Smooth muscle cell (in vitro differentiated cells): ENCODE measurements at regions not wholly inside any gene's neighbourhood (a gene's known extent, or its start where the extent isn't known, plus 50 kb on each side); places are given as distances from the start of the nearest gene placed in this dataset.
"Not testable (repeated sequence)": the region's sequence is repeated elsewhere in the genome, so short reads cannot be mapped to it uniquely, and the experiment has no call there.

Source experiments
- DNase-seq: peaks from one replicate; lab custom pipeline; 2025; ENCODE audit not compliant: unreplicated experiment; lab: John Stamatoyannopoulos, UW
- H2AFZ ChIP-seq: fragments of 200-600 bp; sonication (generic); 2 replicates; pipeline ENCODE4 v1.6.0; 2016; ENCODE audit warnings: antibody characterized with exemption, low read depth, mild to moderate bottlenecking
- H3F3A ChIP-seq: fragments of 200-600 bp; sonication (generic); 2 replicates; pipeline ENCODE4 v1.6.0; 2017; ENCODE audit warnings: antibody characterized with exemption, low read depth
- H3K27ac ChIP-seq: fragments of 200-600 bp; sonication (generic); 2 replicates; pipeline ENCODE4 v1.5.1; 2016; ENCODE audit warnings: low read depth, mild to moderate bottlenecking
- H3K27me3 ChIP-seq: fragments of 200-600 bp; sonication (generic); 2 replicates; pipeline ENCODE4 v1.6.1; 2016; ENCODE audit warnings: low read depth, mild to moderate bottlenecking
- H3K36me3 ChIP-seq: fragments of 200-600 bp; sonication (generic); 2 replicates; pipeline ENCODE4 v1.5.1; 2016; ENCODE audit warnings: low read depth
- H3K4me1 ChIP-seq: fragments of 200-600 bp; sonication (generic); 2 replicates; pipeline ENCODE4 v1.5.1; 2016; ENCODE audit warnings: low read depth
- H3K4me2 ChIP-seq: fragments of 200-600 bp; sonication (generic); 2 replicates; pipeline ENCODE4 v1.6.0; 2016; ENCODE audit warnings: mild to moderate bottlenecking
- H3K4me3 ChIP-seq: fragments of 200-600 bp; sonication (generic); 2 replicates; pipeline ENCODE4 v1.5.1; 2016; ENCODE audit warnings: mild to moderate bottlenecking
- H3K79me2 ChIP-seq: fragments of 200-600 bp; sonication (generic); 2 replicates; pipeline ENCODE4 v1.6.0; 2016; ENCODE audit warnings: low read depth, mild to moderate bottlenecking
- H3K9ac ChIP-seq: fragments of 200-600 bp; sonication (generic); 2 replicates; pipeline ENCODE4 v1.6.0; 2016; ENCODE audit warnings: low read depth
- H3K9me3 ChIP-seq: fragments of 200-600 bp; sonication (generic); replicated peaks from 2 replicates; pipeline ENCODE4 v1.5.1; 2016; ENCODE audit warnings: low read depth
- H4K20me1 ChIP-seq: fragments of 200-600 bp; sonication (generic); 2 replicates; pipeline ENCODE4 v1.6.0; 2016; ENCODE audit warnings: low read depth
- CTCF ChIP-seq: fragments of 200-600 bp; sonication (generic); IDR thresholded peaks from 2 replicates; pipeline ENCODE4 v1.5.1; 2017; ENCODE audit warnings: borderline replicate concordance, mild to moderate bottlenecking, antibody characterized with exemption; ENCODE audit not compliant: insufficient read depth, poor library complexity, severe bottlenecking
- WGBS: methylation state at CpG from one replicate; pipeline ENCODE4 v1.1.7; 2016; ENCODE audit warnings: low lambda C conversion rate; 5-methylcytosine and 5-hydroxymethylcytosine counted together

DNA sequence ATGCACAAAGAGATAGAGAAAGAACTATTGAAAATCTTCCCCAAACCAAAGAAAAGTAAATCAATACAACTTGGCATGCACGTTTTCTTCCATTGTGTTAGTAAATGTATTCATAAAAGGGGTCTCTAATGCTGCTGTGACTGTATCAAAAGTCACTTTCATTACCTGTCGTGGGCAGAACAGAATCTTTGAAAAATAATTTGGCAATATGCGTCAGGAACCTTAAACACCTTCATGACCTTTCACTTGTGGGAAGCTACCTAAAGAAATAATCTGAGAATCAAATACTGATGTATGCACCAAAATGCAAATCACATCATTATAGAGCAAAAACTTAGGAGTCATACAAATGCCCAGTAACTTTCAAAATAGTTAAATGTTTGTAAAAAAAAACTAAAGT, 105.3 kb downstream of the ARL4C start:
- Histone ChIP-seq H3K9ac (no peak overlapping the region), H3K4me1 (peaks cover 8% of the 10 kb centered on the region), H3K9me3 (no peaks in the 10 kb centered on the region), H4K20me1 (no peaks in the 10 kb centered on the region), H3K36me3 (no peaks in the 10 kb centered on the region), H3K4me2 (no peak overlapping the region), H2AFZ (no peak overlapping the region), H3K4me3 (no peak overlapping the region), H3F3A (no peaks in the 10 kb centered on the region), H3K79me2 (no peaks in the 10 kb centered on the region), H3K27ac (no peak overlapping the region), H3K27me3 (no peaks in the 10 kb centered on the region)
- no peak for DNase-seq
- 94% methylated on average over 3 of the region's 3 CpGs for WGBS
- TF ChIP-seq CTCF: no peak

DNA sequence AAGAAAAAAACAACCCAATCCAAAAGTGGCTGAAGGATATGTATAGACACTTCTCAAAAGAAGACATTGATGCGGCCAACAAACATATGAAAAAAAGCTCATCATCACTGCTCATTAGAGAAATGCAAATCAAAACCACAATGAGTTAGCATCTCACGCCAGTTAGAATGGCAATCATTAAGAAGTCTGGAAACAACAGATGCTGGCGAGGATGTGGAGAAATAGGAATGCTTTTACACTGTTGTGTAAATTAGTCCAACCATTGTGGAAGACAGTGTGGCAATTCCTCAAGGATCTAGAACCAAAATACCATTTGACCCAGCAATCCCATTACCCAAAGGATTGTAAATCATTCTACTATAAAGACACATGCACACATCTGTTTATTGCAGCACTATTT, 107.2 kb downstream of the ARL4C start:
- not testable (repeated sequence) for H3K36me3 ChIP-seq, H3K4me1 ChIP-seq, H3F3A ChIP-seq, H2AFZ ChIP-seq, H3K4me2 ChIP-seq, H3K79me2 ChIP-seq, H3K27me3 ChIP-seq, H4K20me1 ChIP-seq, H3K9me3 ChIP-seq, H3K27ac ChIP-seq, H3K9ac ChIP-seq, H3K4me3 ChIP-seq, DNase-seq
- WGBS: 96% methylated on average over 3 of the region's 3 CpGs

DNA sequence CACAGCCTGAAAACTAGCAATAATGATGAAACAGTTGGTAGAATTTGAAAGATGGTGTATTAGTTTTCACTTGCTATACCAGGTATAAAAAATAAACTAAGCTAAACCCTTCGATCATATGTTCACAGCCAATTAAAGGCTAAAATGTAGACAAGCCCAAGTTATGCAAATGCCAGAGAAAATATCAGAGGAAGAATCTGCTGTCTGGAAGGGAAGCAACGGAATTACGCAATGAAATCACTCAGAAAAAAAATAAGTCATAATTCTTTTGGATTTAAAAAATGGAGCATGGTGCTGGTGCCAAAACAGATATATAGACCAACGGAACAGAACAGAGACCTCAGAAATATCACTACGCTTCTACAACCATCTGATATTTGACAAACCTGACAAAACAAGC, 108.3 kb downstream of the ARL4C start:
- H3K9me3 ChIP-seq: no peaks in the 10 kb centered on the region
- no peaks in the 10 kb centered on the region for H3K36me3 ChIP-seq
- H3K27me3 ChIP-seq: no peaks in the 10 kb centered on the region
- H3K79me2 ChIP-seq: no peaks in the 10 kb centered on the region
- no peak overlapping the region for H3K9ac ChIP-seq
- no peak for TF ChIP-seq CTCF
- H2AFZ ChIP-seq: no peak overlapping the region
- no peak overlapping the region for H3K27ac ChIP-seq
- H3K4me2 ChIP-seq: no peak overlapping the region
- no peak for DNase-seq
- no peaks in the 10 kb centered on the region for H3F3A ChIP-seq
- no peaks in the 10 kb centered on the region for H3K4me1 ChIP-seq
- H3K4me3 ChIP-seq: no peak overlapping the region
- 92% methylated on average over 5 of the region's 5 CpGs for WGBS
- no peaks in the 10 kb centered on the region for H4K20me1 ChIP-seq

- H3K27me3 ChIP-seq: no peaks in the 10 kb centered on the region
- H3K4me2 ChIP-seq: no peak overlapping the region
- H3K27ac ChIP-seq: no peak overlapping the region
- H3K9me3 ChIP-seq: no peaks in the 10 kb centered on the region
- H3F3A ChIP-seq: no peaks in the 10 kb centered on the region
- DNase-seq: no peak
- no peak overlapping the region for H2AFZ ChIP-seq
- no peaks in the 10 kb centered on the region for H3K4me1 ChIP-seq
- WGBS: 97% methylated on average over 8 of the region's 8 CpGs
- no peaks in the 10 kb centered on the region for H3K36me3 ChIP-seq
- no peak for TF ChIP-seq CTCF
- H4K20me1 ChIP-seq: no peaks in the 10 kb centered on the region
- H3K9ac ChIP-seq: no peak overlapping the region
- H3K79me2 ChIP-seq: no peaks in the 10 kb centered on the region
- no peak overlapping the region for H3K4me3 ChIP-seq
These were observed 109.9 kb downstream of the ARL4C start for GRCh38 chr2:234386971-234387370.
